ENCODE measurements at regions not wholly inside any gene's neighbourhood (a gene's known extent, or its start where the extent isn't known, plus 50 kb on each side); places are given as distances from the start of the nearest gene placed in this dataset. TPM values are rescaled to one million over a fixed set of nuclear protein-coding genes. Genes with fewer than 3 reads are reported as not detected.

DNA sequence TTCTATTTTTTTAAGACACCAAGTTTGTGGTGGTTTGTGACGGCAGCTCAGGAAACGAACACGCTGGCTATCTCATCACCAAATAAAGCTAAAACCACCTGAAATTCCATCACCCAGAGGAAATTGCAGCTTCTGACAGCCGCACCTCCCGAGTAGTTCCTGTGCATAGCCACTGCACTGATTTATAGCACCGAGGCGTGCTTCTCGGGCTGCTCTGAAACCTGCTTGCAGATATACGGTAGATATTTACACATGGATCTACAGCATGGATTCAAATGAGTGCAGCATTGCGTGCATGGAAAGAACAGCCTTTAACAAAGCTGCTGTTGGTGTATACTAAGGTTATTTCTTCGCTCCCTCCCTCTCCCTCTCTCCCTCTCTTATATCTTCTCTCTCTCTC, 153.8 kb downstream of the PHF2 start:
- Mint-ChIP-seq H3K27me3 (peaks cover 11% of the 10 kb centered on the region), H3K9me3 (peaks cover 14% of the 10 kb centered on the region), H3K27ac (no peak overlapping the region), H3K4me1 (no peaks in the 10 kb centered on the region), H3K36me3 (peaks cover 2% of the 10 kb centered on the region), H3K4me3 (no peak overlapping the region)
- POLR2A ChIA-PET, result no interaction called here
- DNase-seq, result no peak
- no peak for ATAC-seq (ENCODE audit: low read depth)

Small RNA genes lying in the stretch of these regions (microRNA-seq; reads per million reads assigned to microRNA genes)
- not detected for gene MIR4291

Data from activated naive CD8-positive, alpha-beta T cell treated with anti-CD3 and anti-CD28 coated beads, Interleukin-2, amount 10 ng/mL, durations not matched to agents 7 days and 5 days (primary cell).